LNCAP (cell line): ENCODE measurements at regions not wholly inside any gene's neighbourhood (a gene's known extent, or its start where the extent isn't known, plus 50 kb on each side); places are given as distances from the start of the nearest gene placed in this dataset.

Experiments used
- CTCF ChIP-seq: fragments of 450-650 bp; IDR thresholded peaks from 2 replicates; pipeline ENCODE4 v1.5.1; 2017; ENCODE audit warnings: mild to moderate bottlenecking

GRCh38 chr9:106581973-106582372 lies 281.0 kb upstream of the ZNF462 start:
- TF ChIP-seq CTCF = no peak

DNA sequence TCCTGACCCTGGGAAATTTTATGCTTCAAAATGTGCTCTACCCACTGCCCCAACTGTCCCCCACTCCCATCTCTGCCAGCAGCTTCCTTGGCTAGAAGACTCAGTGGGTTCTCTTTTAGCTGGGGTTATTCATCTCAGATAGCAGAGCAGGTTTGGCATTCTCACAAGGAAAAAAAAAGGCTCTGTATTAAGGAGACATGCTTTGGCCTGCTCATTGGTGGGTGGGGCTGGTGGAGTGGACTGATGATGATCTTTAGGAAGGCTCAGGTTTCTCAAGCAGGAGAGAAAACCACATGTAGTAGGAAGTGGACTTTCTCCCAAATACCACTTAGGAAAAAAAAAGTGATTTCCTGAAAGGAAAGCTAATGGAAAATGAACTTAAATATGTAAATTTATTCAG lies 279.2 kb upstream of the ZNF462 start:
- no peak for TF ChIP-seq CTCF

DNA sequence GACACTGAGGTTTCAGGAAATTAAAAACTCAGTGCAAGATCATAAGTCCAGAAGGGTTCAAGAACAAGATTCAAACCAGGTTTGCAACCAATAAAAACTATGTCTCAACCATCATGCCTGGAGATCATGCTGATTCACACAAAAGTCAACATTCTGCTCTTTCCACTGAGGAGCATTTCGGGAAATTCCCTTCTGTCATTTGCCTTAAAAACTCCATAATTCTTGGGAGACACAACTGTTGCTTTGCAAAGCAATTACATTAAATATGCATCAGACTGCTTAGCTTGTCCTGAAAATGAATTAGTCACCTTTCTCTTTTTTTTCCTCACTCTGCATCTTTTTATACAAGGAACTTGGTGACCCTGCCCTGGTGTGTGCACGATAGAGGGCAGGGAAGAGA lies 275.9 kb upstream of the ZNF462 start:
- TF ChIP-seq CTCF = no peak

DNA sequence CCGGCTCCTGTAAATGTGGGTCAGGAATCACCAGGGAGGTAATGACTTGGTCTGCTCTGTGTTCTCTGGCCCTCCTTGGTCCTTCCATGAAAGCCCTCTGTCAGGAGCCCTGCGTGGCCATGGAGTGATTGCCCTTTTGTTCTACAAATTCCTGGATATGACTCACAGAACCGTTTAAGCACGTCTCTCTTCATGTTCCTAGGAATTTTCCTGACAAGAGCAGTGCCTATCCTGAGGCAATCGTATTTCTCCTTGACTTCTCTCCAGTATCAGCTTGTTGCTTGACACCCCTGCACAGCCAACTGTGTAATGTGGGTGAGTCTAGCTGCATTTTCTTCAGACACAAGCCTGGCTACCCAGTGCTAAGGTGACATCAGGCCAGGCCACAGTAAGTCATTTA lies 274.3 kb upstream of the ZNF462 start:
- TF ChIP-seq CTCF = no peak

DNA sequence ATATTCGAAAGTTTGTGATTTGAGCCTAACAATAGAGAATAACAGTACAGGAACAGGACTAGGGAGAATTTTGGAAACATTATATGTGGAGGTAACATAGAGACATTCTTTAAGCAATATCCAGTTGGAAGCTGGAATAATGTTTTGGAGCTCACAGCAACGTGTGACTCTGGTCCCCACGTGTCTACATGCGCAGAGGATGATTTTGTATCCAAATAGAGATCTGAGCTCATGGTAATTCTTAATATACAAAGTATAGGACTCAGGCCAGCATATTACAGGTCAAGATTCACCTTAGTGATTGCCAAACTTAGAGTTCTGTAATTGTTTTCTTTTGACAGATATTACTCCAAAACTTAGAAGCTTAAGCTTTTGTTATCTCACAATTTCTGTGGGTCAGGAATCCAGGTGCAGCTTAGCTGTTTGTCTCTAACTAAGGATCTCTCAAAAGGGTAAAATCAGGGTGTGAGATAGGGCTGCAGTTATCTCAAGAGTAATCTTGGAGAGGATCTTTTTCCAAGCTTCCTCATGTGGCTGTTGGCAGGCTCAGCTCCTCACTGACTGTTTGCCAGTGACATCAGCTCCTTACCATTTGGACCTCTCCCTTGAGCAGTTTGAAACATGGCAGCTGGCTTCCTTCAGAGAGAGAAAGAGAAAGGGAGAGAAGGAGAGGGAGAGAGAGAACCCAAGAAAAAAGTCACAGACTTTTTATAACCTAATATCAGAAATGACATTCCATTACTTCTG lies 272.0 kb upstream of the ZNF462 start:
- TF ChIP-seq CTCF = no peak

GRCh38 chr9:106593201-106593600 lies 269.8 kb upstream of the ZNF462 start:
- no peak for TF ChIP-seq CTCF

DNA sequence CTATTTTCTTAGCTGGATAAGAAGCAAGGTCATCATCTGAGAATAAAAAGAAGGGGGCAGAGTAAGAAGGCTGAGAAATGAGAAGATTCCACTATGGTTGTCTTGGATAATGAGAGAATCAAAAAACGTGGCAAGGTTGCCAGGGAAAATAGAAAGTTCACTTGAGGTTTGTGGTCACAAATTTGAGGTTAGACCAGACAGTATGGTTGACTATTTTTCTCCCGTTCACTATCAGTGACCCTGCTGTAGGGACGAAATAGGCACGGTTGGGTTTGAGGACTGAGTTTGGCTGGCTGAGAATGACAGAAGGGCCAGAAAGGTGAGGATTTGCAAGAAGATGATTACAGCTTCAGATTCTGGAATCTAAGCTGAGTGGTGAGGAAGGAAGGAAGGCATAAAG lies 266.0 kb upstream of the ZNF462 start:
- no peak for TF ChIP-seq CTCF
